Chondrocyte (in vitro differentiated cells): ENCODE measurements at regions not wholly inside any gene's neighbourhood (a gene's known extent, or its start where the extent isn't known, plus 50 kb on each side); places are given as distances from the start of the nearest gene placed in this dataset.

Experiments
- DNase-seq: peaks from one replicate; pipeline ENCODE4 v3.0.0; 2021; ENCODE audit warnings: mixed read lengths, low spot score
- H3K27ac Mint-ChIP-seq: one replicate; pipeline ENCODE4 v1.8.0; 2021; ENCODE audit warnings: mild to moderate bottlenecking, moderate library complexity, mixed read lengths; ENCODE audit not compliant: unreplicated experiment
- H3K27me3 Mint-ChIP-seq: 2 replicates; pipeline ENCODE4 v1.8.0; 2021; ENCODE audit warnings: low read depth, mixed read lengths
- H3K36me3 Mint-ChIP-seq: 2 replicates; pipeline ENCODE4 v1.8.0; 2021; ENCODE audit warnings: low read depth, mixed read lengths
- H3K4me1 Mint-ChIP-seq: 2 replicates; pipeline ENCODE4 v1.8.0; 2021; ENCODE audit warnings: low read depth, mild to moderate bottlenecking, mixed read lengths
- H3K4me3 Mint-ChIP-seq: one replicate; pipeline ENCODE4 v1.8.0; 2021; ENCODE audit warnings: mild to moderate bottlenecking, moderate library complexity, mixed read lengths; ENCODE audit not compliant: unreplicated experiment
- H3K9me3 Mint-ChIP-seq: 2 replicates; pipeline ENCODE4 v1.8.0; 2021; ENCODE audit warnings: low read depth, mixed read lengths
- TF ChIP-seq, protein P1 (sequence below): fragments of 200-600 bp; sonication (generic); IDR thresholded peaks from 2 replicates; pipeline ENCODE4 v1.5.0; 2021; ENCODE audit warnings: antibody characterized with exemption, mild to moderate bottlenecking, moderate library complexity

- TF ChIP-seq, protein P1, sequence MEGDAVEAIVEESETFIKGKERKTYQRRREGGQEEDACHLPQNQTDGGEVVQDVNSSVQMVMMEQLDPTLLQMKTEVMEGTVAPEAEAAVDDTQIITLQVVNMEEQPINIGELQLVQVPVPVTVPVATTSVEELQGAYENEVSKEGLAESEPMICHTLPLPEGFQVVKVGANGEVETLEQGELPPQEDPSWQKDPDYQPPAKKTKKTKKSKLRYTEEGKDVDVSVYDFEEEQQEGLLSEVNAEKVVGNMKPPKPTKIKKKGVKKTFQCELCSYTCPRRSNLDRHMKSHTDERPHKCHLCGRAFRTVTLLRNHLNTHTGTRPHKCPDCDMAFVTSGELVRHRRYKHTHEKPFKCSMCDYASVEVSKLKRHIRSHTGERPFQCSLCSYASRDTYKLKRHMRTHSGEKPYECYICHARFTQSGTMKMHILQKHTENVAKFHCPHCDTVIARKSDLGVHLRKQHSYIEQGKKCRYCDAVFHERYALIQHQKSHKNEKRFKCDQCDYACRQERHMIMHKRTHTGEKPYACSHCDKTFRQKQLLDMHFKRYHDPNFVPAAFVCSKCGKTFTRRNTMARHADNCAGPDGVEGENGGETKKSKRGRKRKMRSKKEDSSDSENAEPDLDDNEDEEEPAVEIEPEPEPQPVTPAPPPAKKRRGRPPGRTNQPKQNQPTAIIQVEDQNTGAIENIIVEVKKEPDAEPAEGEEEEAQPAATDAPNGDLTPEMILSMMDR = no peak
- no peaks in the 10 kb centered on the region for H3K9me3 Mint-ChIP-seq
- H3K27ac Mint-ChIP-seq = no peak overlapping the region
- H3K4me1 Mint-ChIP-seq = no peaks in the 10 kb centered on the region
- peaks cover 13% of the 10 kb centered on the region for H3K27me3 Mint-ChIP-seq
- DNase-seq = no peak
- H3K36me3 Mint-ChIP-seq = no peaks in the 10 kb centered on the region
- no peak overlapping the region for H3K4me3 Mint-ChIP-seq
Observed at GRCh38 chr6:137362878-137363804, 131.1 kb downstream of the OLIG3 start.

GRCh38 chr6:137361701-137362100, 132.5 kb downstream of the OLIG3 start:
- TF ChIP-seq, protein P1 = no peak
- Mint-ChIP-seq H3K4me3 (no peak overlapping the region), H3K9me3 (no peaks in the 10 kb centered on the region), H3K27me3 (peaks cover 25% of the 10 kb centered on the region), H3K36me3 (no peaks in the 10 kb centered on the region), H3K4me1 (no peaks in the 10 kb centered on the region), H3K27ac (no peak overlapping the region)
- no peak for DNase-seq

DNA sequence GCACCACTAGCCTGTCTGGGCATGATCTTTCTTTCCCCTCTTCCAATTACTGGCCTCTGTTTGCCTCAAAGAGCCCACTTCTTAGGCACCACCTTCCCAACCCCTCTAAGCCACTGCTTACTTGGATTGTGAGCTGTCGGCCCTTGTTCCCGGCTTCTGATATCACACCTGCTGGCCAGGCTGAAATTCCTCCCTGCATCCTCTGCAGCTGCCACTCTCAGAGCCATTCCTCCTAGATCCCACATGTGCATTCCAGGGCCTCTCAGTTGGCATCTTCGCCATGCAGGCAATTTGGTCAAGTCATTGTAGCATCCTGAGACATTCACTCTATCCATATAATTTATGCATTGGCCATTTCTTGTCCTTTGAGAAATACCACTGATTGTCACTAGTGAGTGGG, 135.9 kb downstream of the OLIG3 start:
- Mint-ChIP-seq H3K27ac (no peak overlapping the region), H3K9me3 (no peaks in the 10 kb centered on the region), H3K27me3 (peaks cover 31% of the 10 kb centered on the region), H3K36me3 (no peaks in the 10 kb centered on the region), H3K4me3 (no peak overlapping the region), H3K4me1 (no peaks in the 10 kb centered on the region)
- TF ChIP-seq, protein P1 = no peak
- DNase-seq = no peak

GRCh38 chr6:137357948-137358266, 136.3 kb downstream of the OLIG3 start:
- Mint-ChIP-seq H3K27ac (no peak overlapping the region), H3K36me3 (no peaks in the 10 kb centered on the region), H3K4me3 (no peak overlapping the region), H3K27me3 (peaks cover 31% of the 10 kb centered on the region), H3K9me3 (no peaks in the 10 kb centered on the region), H3K4me1 (no peaks in the 10 kb centered on the region)
- DNase-seq = no peak
- TF ChIP-seq, protein P1 = no peak

DNA sequence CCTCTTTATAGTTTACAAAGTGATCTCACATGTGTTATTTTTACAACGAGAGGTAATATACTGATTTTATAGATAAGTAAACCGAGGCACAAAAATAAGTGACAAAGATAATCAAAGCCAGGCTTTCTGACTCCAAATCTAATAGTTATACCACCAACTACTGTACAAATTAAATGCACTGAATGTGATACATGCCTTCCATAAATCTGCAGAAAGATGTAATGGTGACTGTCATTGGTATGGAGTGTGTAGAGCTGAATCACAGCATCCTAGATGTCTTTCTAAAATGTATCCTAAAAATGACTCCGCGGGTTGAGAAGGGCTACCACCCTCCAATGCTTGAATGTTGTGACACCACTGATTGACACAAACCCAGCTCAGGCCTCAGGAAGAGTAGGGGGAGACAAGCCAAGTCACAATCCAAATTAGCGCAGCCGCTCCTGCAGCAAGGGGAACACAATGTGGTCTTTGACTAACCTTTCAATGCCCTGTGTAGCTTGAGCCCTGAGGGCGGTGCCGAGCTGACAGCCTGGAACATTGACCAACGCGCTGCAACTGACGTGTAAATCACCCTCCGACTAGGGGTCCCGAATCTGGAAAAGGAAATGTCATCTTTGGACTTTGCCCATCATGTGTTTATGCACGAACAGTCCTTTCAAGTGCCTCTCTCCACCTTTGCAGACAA, 136.8 kb downstream of the OLIG3 start:
- no peak for DNase-seq
- Mint-ChIP-seq H3K4me1 (no peaks in the 10 kb centered on the region), H3K9me3 (no peaks in the 10 kb centered on the region), H3K27ac (no peak overlapping the region), H3K27me3 (peaks cover 31% of the 10 kb centered on the region), H3K4me3 (no peak overlapping the region), H3K36me3 (no peaks in the 10 kb centered on the region)
- TF ChIP-seq, protein P1 = no peak
